Glomerular visceral epithelial cell (primary cell): ENCODE measurements at regions not wholly inside any gene's neighbourhood (a gene's known extent, or its start where the extent isn't known, plus 50 kb on each side); places are given as distances from the start of the nearest gene placed in this dataset.
A peak's percentile ranks its signal among the peaks of the same experiment; 100 is the strongest.

Source experiments
- DNase-seq: peaks from one replicate; pipeline ENCODE4 v3.0.0-alpha.2; 2016; ENCODE audit errors: extremely low spot score

GRCh38 chr11:86119906-86120305 lies 51.0 kb upstream of the PICALM start:
- no peak for DNase-seq

DNA sequence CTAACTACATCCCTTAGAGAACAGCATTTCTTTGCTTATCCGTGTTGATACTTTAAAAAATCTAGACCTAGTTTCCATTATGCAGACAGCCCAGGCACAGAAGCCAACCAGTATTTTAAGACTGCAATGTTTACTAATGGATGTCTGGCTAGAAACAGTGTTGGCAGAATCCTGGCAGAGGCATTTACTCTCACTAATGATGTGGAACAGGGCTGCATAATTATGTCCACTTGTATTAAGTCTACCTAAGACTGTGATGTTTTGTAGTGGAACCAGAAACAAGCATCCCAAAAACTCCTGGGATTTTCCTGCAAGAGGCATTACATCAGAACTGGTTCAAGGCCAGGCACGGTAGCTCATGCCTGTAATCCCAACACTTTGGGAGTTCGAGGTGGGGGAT lies 50.2 kb upstream of the PICALM start:
- peak; percentile 38 for DNase-seq
